ENCODE measurements at regions not wholly inside any gene's neighbourhood (a gene's known extent, or its start where the extent isn't known, plus 50 kb on each side); places are given as distances from the start of the nearest gene placed in this dataset.

DNA sequence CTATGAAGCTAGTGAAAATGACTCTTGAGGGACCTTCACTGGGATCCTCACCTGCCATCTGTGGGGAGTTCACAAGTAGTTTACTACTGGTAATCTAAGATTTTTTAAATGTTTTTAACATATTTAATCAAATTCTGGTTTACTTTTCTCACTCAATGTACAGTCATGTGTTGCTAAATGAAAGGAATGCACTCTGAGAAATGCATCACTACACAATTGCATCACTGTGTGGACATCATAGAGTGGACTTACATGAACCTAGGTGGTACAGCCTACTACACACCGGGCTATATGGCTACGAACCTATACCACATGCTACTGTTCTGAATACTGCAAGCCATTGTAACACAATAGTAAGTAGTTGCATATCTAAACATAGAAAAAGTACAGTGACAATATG is 528.0 kb downstream of the BCL11A start:
- TF ChIP-seq CTCF (IDR thresholded peaks at IDR 0.05) = no peak
- TF ChIP-seq POLR2A (IDR thresholded peaks at IDR 0.05) = no peak
